ENCODE measurements at regions not wholly inside any gene's neighbourhood (a gene's known extent, or its start where the extent isn't known, plus 50 kb on each side); places are given as distances from the start of the nearest gene placed in this dataset.
"Not testable (repeated sequence)": the region's sequence is repeated elsewhere in the genome, so short reads cannot be mapped to it uniquely, and the experiment has no call there.

DNA sequence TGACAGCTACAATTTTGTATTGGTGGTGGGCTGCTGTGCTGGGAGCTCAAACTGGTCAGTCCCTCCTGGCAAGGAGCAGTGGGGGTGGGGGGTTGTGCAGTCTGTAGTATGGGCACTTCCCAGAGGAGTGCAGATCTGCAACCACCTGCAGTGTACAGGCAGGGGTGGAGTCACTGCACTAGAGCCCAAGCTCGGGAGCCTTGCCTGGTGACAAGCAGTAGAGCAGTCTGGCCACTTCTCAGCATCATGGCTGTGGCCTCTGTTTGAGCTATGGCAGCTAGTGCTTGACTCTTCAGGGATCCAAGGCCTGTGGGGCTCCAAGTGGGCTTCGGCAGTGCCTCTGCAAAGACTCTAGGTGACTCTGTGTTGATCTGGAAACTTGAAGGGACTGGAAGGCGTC lies 585.1 kb upstream of the GRM3 start:
- peaks cover 16% of the 10 kb centered on the region for H3K9me3 ChIP-seq (replicated peaks; ENCODE audit: control insufficient read depth, low read depth, low read length)
- no peaks in the 10 kb centered on the region for H3K27me3 ChIP-seq (ENCODE audit: control insufficient read depth, insufficient read depth, low read length)
- DNase-seq: no peak
- no peaks in the 10 kb centered on the region for H3K4me1 ChIP-seq (ENCODE audit: control insufficient read depth, insufficient read depth, low read length)
- H3K4me3 ChIP-seq (ENCODE audit: low read length): no peak overlapping the region
- no peak overlapping the region for H3K27ac ChIP-seq (ENCODE audit: low read length)
- 74% methylated on average over 3 of the region's 3 CpGs for WGBS (ENCODE audit: insufficient coverage)
- no peaks in the 10 kb centered on the region for H3K36me3 ChIP-seq (ENCODE audit: control insufficient read depth, insufficient read depth, low read length)

DNA sequence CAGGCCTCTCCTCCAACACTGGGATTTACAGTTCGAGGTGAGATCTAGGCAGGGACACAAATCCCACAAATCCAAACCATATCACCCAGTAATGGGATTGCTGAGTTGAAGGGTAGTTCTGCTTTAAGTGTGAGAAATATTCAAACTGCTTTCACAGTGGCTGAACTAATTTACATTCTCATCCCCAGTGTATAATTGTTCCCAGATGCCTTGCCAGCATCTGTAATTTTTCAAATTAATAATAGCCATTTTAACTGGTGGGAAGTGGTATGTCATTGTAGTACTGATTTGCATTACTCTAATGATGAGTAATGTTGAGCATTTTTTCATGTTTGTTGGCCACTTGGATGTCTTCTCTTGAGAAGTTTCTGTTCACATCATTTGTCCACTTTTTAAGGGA lies 592.8 kb upstream of the GRM3 start:
- H3K9me3 ChIP-seq (replicated peaks; ENCODE audit: control insufficient read depth, low read depth, low read length): no peaks in the 10 kb centered on the region
- H3K27me3 ChIP-seq (ENCODE audit: control insufficient read depth, insufficient read depth, low read length): no peaks in the 10 kb centered on the region
- no CpG with 5 or more reads among the region's 1 CpG for WGBS (ENCODE audit: insufficient coverage)
- no peak for DNase-seq
- H3K4me3 ChIP-seq (ENCODE audit: low read length): no peak overlapping the region
- H3K36me3 ChIP-seq (ENCODE audit: control insufficient read depth, insufficient read depth, low read length): no peaks in the 10 kb centered on the region
- no peak overlapping the region for H3K27ac ChIP-seq (ENCODE audit: low read length)
- H3K4me1 ChIP-seq (ENCODE audit: control insufficient read depth, insufficient read depth, low read length): no peaks in the 10 kb centered on the region

DNA sequence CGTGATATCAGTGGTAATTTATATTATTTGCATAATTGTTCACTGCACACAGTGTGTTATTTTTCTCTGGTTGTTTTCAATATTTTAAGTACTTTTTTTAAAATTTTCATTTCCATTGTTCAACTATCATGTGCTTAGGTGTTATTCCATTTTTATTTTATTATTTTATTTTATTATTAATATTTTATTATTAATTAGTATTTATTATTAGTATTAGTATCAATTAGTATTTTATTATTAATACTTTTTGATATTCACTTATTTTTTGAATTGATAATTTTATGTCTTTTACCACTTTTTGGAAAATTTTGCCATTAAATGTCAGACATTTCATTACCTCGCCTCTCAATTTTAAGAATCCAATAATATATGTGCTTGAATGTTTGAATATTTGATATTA lies 593.8 kb upstream of the GRM3 start:
- no peaks in the 10 kb centered on the region for H3K9me3 ChIP-seq (replicated peaks; ENCODE audit: control insufficient read depth, low read depth, low read length)
- no CpG with 5 or more reads among the region's 2 CpGs for WGBS (ENCODE audit: insufficient coverage)
- no peak for DNase-seq
- H3K4me1 ChIP-seq (ENCODE audit: control insufficient read depth, insufficient read depth, low read length): no peaks in the 10 kb centered on the region
- no peaks in the 10 kb centered on the region for H3K27me3 ChIP-seq (ENCODE audit: control insufficient read depth, insufficient read depth, low read length)
- no peaks in the 10 kb centered on the region for H3K36me3 ChIP-seq (ENCODE audit: control insufficient read depth, insufficient read depth, low read length)
- no peak overlapping the region for H3K4me3 ChIP-seq (ENCODE audit: low read length)
- H3K27ac ChIP-seq (ENCODE audit: low read length): no peak overlapping the region

DNA sequence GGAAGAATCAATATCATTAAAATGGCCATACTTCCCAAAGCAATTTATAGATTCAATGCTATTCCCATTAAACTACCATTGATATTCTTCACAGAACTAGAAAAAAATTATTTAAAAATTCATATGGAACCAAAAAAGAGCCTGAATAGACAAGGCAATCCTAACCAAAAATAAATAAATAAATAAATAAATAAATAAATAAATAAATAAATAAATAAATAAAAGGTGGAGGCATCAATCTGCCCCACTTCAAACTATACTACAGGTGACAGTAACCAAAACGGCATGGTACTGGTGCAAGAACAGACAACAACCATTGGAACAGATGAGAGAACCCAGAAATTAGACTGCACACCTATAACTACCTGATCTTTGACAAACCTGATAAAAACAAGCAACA lies 598.5 kb upstream of the GRM3 start:
- DNase-seq; H3K27ac ChIP-seq (ENCODE audit: low read length); H3K9me3 ChIP-seq (replicated peaks; ENCODE audit: control insufficient read depth, low read depth, low read length); H3K36me3 ChIP-seq (ENCODE audit: control insufficient read depth, insufficient read depth, low read length); H3K27me3 ChIP-seq (ENCODE audit: control insufficient read depth, insufficient read depth, low read length); H3K4me1 ChIP-seq (ENCODE audit: control insufficient read depth, insufficient read depth, low read length); H3K4me3 ChIP-seq (ENCODE audit: low read length): not testable (repeated sequence)
- no CpG with 5 or more reads among the region's 1 CpG for WGBS (ENCODE audit: insufficient coverage)

DNA sequence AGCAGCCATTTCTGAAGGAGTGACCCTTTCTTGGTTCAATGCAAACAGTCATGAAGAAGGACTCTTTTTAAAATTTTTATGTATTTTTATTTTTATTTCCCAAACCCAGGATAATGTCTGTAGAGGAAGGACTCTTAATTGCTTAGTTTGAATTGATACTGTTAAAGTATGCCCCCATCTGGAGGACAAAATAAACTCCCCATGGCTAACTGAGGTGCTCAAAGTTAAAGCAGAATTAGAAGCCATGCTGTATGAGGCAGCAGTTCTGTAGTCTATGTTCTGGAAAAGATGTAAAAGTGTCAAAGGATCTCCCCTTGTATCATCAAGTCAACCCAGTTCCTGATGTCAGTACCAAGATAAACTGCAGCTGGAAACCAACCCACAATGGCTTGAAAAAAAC lies 617.9 kb upstream of the GRM3 start:
- no peaks in the 10 kb centered on the region for H3K4me1 ChIP-seq (ENCODE audit: control insufficient read depth, insufficient read depth, low read length)
- H3K27ac ChIP-seq (ENCODE audit: low read length): no peak overlapping the region
- H3K4me3 ChIP-seq (ENCODE audit: low read length): no peak overlapping the region
- no peaks in the 10 kb centered on the region for H3K9me3 ChIP-seq (replicated peaks; ENCODE audit: control insufficient read depth, low read depth, low read length)
- H3K36me3 ChIP-seq (ENCODE audit: control insufficient read depth, insufficient read depth, low read length): no peaks in the 10 kb centered on the region
- DNase-seq: no peak
- H3K27me3 ChIP-seq (ENCODE audit: control insufficient read depth, insufficient read depth, low read length): no peaks in the 10 kb centered on the region

DNA sequence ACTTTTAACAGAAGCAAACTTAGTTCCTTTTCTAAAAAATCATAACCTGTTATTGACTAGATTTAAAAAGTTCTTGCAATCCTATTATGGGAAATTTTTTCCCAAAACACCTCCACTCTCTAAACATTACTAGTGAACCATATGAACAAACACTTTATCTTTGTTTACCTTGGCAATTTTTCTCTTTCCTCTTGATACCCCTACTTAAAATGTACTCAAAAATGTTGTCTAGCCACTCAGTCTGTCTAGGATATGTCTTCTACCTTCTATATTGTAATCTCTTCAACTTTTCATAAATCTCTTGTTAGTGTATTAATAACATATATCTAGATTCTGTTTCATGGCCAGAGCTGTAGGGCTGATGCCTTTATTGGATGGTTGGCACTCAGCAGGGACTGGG lies 630.0 kb upstream of the GRM3 start:
- H3K36me3 ChIP-seq (ENCODE audit: control insufficient read depth, insufficient read depth, low read length): no peaks in the 10 kb centered on the region
- H3K27ac ChIP-seq (ENCODE audit: low read length): no peak overlapping the region
- no peak overlapping the region for H3K4me3 ChIP-seq (ENCODE audit: low read length)
- H3K9me3 ChIP-seq (replicated peaks; ENCODE audit: control insufficient read depth, low read depth, low read length): no peaks in the 10 kb centered on the region
- no peaks in the 10 kb centered on the region for H3K27me3 ChIP-seq (ENCODE audit: control insufficient read depth, insufficient read depth, low read length)
- DNase-seq: no peak
- no peaks in the 10 kb centered on the region for H3K4me1 ChIP-seq (ENCODE audit: control insufficient read depth, insufficient read depth, low read length)

DNA sequence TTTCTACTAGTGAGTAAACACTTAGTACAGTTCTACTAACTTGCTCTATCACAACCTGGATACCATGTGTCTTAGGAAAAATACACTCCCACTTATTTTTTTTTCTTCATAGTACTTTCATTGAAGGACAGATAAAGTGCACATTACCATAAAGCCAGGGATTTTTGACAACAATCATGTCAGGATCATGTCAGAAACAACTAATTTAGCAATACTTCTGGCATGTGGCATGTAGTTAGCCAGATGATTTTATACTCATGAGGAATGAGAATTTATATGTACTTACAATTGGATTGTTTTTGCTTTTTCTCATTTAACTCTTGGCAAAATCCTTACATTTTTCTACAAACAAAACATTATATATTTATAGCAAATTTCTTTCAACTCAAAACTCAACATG lies 630.7 kb upstream of the GRM3 start:
- H3K36me3 ChIP-seq (ENCODE audit: control insufficient read depth, insufficient read depth, low read length): no peaks in the 10 kb centered on the region
- H3K4me1 ChIP-seq (ENCODE audit: control insufficient read depth, insufficient read depth, low read length): no peaks in the 10 kb centered on the region
- DNase-seq: peak; percentile 36
- H3K9me3 ChIP-seq (replicated peaks; ENCODE audit: control insufficient read depth, low read depth, low read length): no peaks in the 10 kb centered on the region
- H3K27me3 ChIP-seq (ENCODE audit: control insufficient read depth, insufficient read depth, low read length): no peaks in the 10 kb centered on the region
- H3K27ac ChIP-seq (ENCODE audit: low read length): no peak overlapping the region
- no peak overlapping the region for H3K4me3 ChIP-seq (ENCODE audit: low read length)

DNA sequence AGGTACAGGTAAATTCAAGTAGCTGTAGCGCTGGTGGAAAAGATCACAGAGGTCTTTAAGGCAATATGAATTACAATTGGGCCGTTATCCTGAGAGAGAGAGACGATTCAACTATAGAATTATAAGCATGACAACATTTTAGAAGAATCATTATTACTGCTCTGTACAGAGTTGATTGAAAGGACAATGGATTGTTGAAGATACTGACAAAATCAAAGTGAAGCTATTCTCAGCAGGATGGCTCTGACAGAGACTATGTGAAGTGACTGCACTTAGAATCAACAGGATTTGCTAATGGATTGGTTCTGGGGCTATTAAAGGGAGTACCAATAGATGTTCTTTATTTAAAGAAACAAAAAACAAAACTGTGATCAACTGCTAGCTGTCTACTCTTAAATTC lies 634.8 kb upstream of the GRM3 start:
- Histone ChIP-seq H3K36me3 (ENCODE audit: control insufficient read depth, insufficient read depth, low read length) (no peaks in the 10 kb centered on the region), H3K4me1 (ENCODE audit: control insufficient read depth, insufficient read depth, low read length) (no peaks in the 10 kb centered on the region), H3K9me3 (replicated peaks; ENCODE audit: control insufficient read depth, low read depth, low read length) (no peaks in the 10 kb centered on the region), H3K27me3 (ENCODE audit: control insufficient read depth, insufficient read depth, low read length) (no peaks in the 10 kb centered on the region), H3K4me3 (ENCODE audit: low read length) (no peak overlapping the region), H3K27ac (ENCODE audit: low read length) (no peak overlapping the region)
- WGBS (ENCODE audit: insufficient coverage): no CpG with 5 or more reads among the region's 3 CpGs
- no peak for DNase-seq

DNA sequence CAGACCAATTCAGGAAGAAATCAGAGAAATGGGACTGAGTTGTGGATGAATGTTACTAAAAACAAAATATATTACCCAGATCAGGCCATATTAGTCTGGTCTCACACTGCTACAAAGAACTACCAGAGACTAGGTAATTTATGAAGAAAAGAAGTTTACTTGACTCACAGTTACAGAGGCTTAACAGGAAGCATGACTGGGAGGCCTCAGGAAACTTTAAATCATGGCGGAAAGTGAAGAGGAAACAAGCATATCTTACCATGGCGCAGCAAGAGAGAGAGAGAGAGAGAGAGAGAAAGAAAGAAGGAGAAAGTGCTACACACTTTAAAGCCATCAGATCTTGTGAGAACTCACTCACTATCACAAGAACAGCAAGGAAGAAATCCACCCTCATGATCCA lies 636.8 kb upstream of the GRM3 start:
- Histone ChIP-seq H3K4me3 (ENCODE audit: low read length) (no peak overlapping the region), H3K27me3 (ENCODE audit: control insufficient read depth, insufficient read depth, low read length) (no peaks in the 10 kb centered on the region), H3K9me3 (replicated peaks; ENCODE audit: control insufficient read depth, low read depth, low read length) (peaks cover 10% of the 10 kb centered on the region), H3K36me3 (ENCODE audit: control insufficient read depth, insufficient read depth, low read length) (no peaks in the 10 kb centered on the region), H3K27ac (ENCODE audit: low read length) (no peak overlapping the region), H3K4me1 (ENCODE audit: control insufficient read depth, insufficient read depth, low read length) (no peaks in the 10 kb centered on the region)
- no CpG with 5 or more reads among the region's 2 CpGs for WGBS (ENCODE audit: insufficient coverage)
- DNase-seq: no peak

DNA sequence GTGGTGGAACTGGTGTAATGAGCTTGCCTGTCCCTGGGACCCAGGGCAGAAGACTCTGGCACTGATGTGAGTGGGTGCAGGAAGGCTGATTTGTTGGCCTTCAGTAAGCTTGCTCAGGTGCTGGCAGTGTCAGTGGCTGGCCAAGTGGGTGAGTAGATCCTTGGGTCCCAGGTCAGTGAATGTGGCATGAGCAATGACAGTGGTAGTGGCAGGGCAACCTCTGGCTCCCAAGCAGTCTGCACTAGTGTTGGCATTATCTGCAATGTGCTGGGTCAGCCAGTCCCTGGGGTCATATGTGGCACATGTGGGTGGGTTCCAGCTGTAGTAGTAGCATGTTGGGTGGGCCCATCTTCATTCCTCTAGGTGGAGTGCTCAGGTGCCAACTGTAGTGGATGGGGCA lies 640.9 kb upstream of the GRM3 start:
- peaks cover 13% of the 10 kb centered on the region for H3K9me3 ChIP-seq (replicated peaks; ENCODE audit: control insufficient read depth, low read depth, low read length)
- H3K4me1 ChIP-seq (ENCODE audit: control insufficient read depth, insufficient read depth, low read length): no peaks in the 10 kb centered on the region
- H3K4me3 ChIP-seq (ENCODE audit: low read length): no peak overlapping the region
- no peaks in the 10 kb centered on the region for H3K36me3 ChIP-seq (ENCODE audit: control insufficient read depth, insufficient read depth, low read length)
- H3K27ac ChIP-seq (ENCODE audit: low read length): no peak overlapping the region
- no peak for DNase-seq
- H3K27me3 ChIP-seq (ENCODE audit: control insufficient read depth, insufficient read depth, low read length): no peaks in the 10 kb centered on the region

DNA sequence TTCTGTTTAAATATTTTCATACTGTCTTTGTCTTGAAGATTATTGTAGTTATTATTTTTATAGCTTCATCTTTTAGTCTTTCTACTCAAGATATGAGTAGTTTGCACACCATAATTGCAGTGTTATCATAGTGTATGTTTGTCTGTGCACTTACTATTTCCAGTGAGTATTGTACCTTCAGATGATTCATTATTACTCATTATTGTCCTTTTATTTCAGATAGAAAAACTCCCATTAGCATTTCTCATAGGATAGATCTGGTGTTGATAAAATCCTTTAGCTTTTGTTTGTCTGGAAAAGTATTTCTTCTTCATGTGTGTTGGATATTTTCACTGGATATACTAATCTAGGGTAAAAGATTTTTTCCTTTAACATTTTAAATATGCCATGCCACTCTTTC lies 646.2 kb upstream of the GRM3 start:
- no peak overlapping the region for H3K4me3 ChIP-seq (ENCODE audit: low read length)
- H3K36me3 ChIP-seq (ENCODE audit: control insufficient read depth, insufficient read depth, low read length): no peaks in the 10 kb centered on the region
- no peaks in the 10 kb centered on the region for H3K27me3 ChIP-seq (ENCODE audit: control insufficient read depth, insufficient read depth, low read length)
- no peak for DNase-seq
- H3K4me1 ChIP-seq (ENCODE audit: control insufficient read depth, insufficient read depth, low read length): no peaks in the 10 kb centered on the region
- H3K9me3 ChIP-seq (replicated peaks; ENCODE audit: control insufficient read depth, low read depth, low read length): peaks cover 5% of the 10 kb centered on the region
- no peak overlapping the region for H3K27ac ChIP-seq (ENCODE audit: low read length)

Data from muscle of leg (tissue), 3 donors.